Smooth muscle cell (in vitro differentiated cells): ENCODE measurements at regions not wholly inside any gene's neighbourhood (a gene's known extent, or its start where the extent isn't known, plus 50 kb on each side); places are given as distances from the start of the nearest gene placed in this dataset.

Experiments used
- DNase-seq: peaks from one replicate; lab custom pipeline; 2025; ENCODE audit not compliant: unreplicated experiment; lab: John Stamatoyannopoulos, UW
- H2AFZ ChIP-seq: fragments of 200-600 bp; sonication (generic); 2 replicates; pipeline ENCODE4 v1.6.0; 2016; ENCODE audit warnings: antibody characterized with exemption, low read depth, mild to moderate bottlenecking
- H3F3A ChIP-seq: fragments of 200-600 bp; sonication (generic); 2 replicates; pipeline ENCODE4 v1.6.0; 2017; ENCODE audit warnings: antibody characterized with exemption, low read depth
- H3K27ac ChIP-seq: fragments of 200-600 bp; sonication (generic); 2 replicates; pipeline ENCODE4 v1.5.1; 2016; ENCODE audit warnings: low read depth, mild to moderate bottlenecking
- H3K27me3 ChIP-seq: fragments of 200-600 bp; sonication (generic); 2 replicates; pipeline ENCODE4 v1.6.1; 2016; ENCODE audit warnings: low read depth, mild to moderate bottlenecking
- H3K36me3 ChIP-seq: fragments of 200-600 bp; sonication (generic); 2 replicates; pipeline ENCODE4 v1.5.1; 2016; ENCODE audit warnings: low read depth
- H3K4me1 ChIP-seq: fragments of 200-600 bp; sonication (generic); 2 replicates; pipeline ENCODE4 v1.5.1; 2016; ENCODE audit warnings: low read depth
- H3K4me2 ChIP-seq: fragments of 200-600 bp; sonication (generic); 2 replicates; pipeline ENCODE4 v1.6.0; 2016; ENCODE audit warnings: mild to moderate bottlenecking
- H3K4me3 ChIP-seq: fragments of 200-600 bp; sonication (generic); 2 replicates; pipeline ENCODE4 v1.5.1; 2016; ENCODE audit warnings: mild to moderate bottlenecking
- H3K79me2 ChIP-seq: fragments of 200-600 bp; sonication (generic); 2 replicates; pipeline ENCODE4 v1.6.0; 2016; ENCODE audit warnings: low read depth, mild to moderate bottlenecking
- H3K9ac ChIP-seq: fragments of 200-600 bp; sonication (generic); 2 replicates; pipeline ENCODE4 v1.6.0; 2016; ENCODE audit warnings: low read depth
- H3K9me3 ChIP-seq: fragments of 200-600 bp; sonication (generic); replicated peaks from 2 replicates; pipeline ENCODE4 v1.5.1; 2016; ENCODE audit warnings: low read depth
- H4K20me1 ChIP-seq: fragments of 200-600 bp; sonication (generic); 2 replicates; pipeline ENCODE4 v1.6.0; 2016; ENCODE audit warnings: low read depth
- CTCF ChIP-seq: fragments of 200-600 bp; sonication (generic); IDR thresholded peaks from 2 replicates; pipeline ENCODE4 v1.5.1; 2017; ENCODE audit warnings: borderline replicate concordance, mild to moderate bottlenecking, antibody characterized with exemption; ENCODE audit not compliant: insufficient read depth, poor library complexity, severe bottlenecking
- WGBS: methylation state at CpG from one replicate; pipeline ENCODE4 v1.1.7; 2016; ENCODE audit warnings: low lambda C conversion rate; 5-methylcytosine and 5-hydroxymethylcytosine counted together

GRCh38 chr6:3646616-3647362, 104.7 kb downstream of the PXDC1 start:
- Histone ChIP-seq H2AFZ (no peak overlapping the region), H3F3A (no peaks in the 10 kb centered on the region), H4K20me1 (no peaks in the 10 kb centered on the region), H3K4me2 (no peak overlapping the region), H3K4me1 (no peaks in the 10 kb centered on the region), H3K27ac (no peak overlapping the region), H3K79me2 (no peaks in the 10 kb centered on the region), H3K9ac (no peak overlapping the region), H3K9me3 (no peaks in the 10 kb centered on the region), H3K27me3 (no peaks in the 10 kb centered on the region), H3K4me3 (no peak overlapping the region), H3K36me3 (no peaks in the 10 kb centered on the region)
- no peak for TF ChIP-seq CTCF
- DNase-seq = no peak
- 94% methylated on average over 27 of the region's 27 CpGs for WGBS

- Histone ChIP-seq H3K4me1 (no peaks in the 10 kb centered on the region), H3K4me2 (no peak overlapping the region), H3K36me3 (no peaks in the 10 kb centered on the region), H3K9ac (no peak overlapping the region), H3K27ac (no peak overlapping the region), H3K4me3 (no peak overlapping the region), H2AFZ (no peak overlapping the region), H3F3A (no peaks in the 10 kb centered on the region), H3K79me2 (no peaks in the 10 kb centered on the region), H4K20me1 (no peaks in the 10 kb centered on the region), H3K9me3 (no peaks in the 10 kb centered on the region), H3K27me3 (no peaks in the 10 kb centered on the region)
- no peak for TF ChIP-seq CTCF
- 72% methylated on average over 6 of the region's 6 CpGs for WGBS
- DNase-seq = no peak
Measured at GRCh38 chr6:3644739-3645012, 106.8 kb downstream of the PXDC1 start.

GRCh38 chr6:3643921-3644738, 107.4 kb downstream of the PXDC1 start:
- no peak overlapping the region for H3K9ac ChIP-seq
- no peaks in the 10 kb centered on the region for H3K27me3 ChIP-seq
- H3K9me3 ChIP-seq = no peaks in the 10 kb centered on the region
- TF ChIP-seq CTCF = no peak
- 86% methylated on average over 10 of the region's 10 CpGs for WGBS
- no peak overlapping the region for H3K4me2 ChIP-seq
- no peaks in the 10 kb centered on the region for H3K79me2 ChIP-seq
- H2AFZ ChIP-seq = no peak overlapping the region
- no peaks in the 10 kb centered on the region for H3F3A ChIP-seq
- no peaks in the 10 kb centered on the region for H4K20me1 ChIP-seq
- no peak overlapping the region for H3K4me3 ChIP-seq
- H3K4me1 ChIP-seq = no peaks in the 10 kb centered on the region
- no peak for DNase-seq
- H3K27ac ChIP-seq = no peak overlapping the region
- H3K36me3 ChIP-seq = no peaks in the 10 kb centered on the region
